Thyroid gland (tissue), 4 donors: ENCODE measurements at regions not wholly inside any gene's neighbourhood (a gene's known extent, or its start where the extent isn't known, plus 50 kb on each side); places are given as distances from the start of the nearest gene placed in this dataset.

Source experiments
- DNase-seq, 2 donors: peaks; one replicate each; pipeline ENCODE4 v3.0.0-alpha.2; 2019
- H3K27ac ChIP-seq, 3 donors: fragments of 200-600 bp; sonication (generic); 1 replicate in 2 of 3; 2 replicates in 1 of 3; pipeline ENCODE4 v1.5.1; 2016 to 2019; ENCODE audit warnings: mild to moderate bottlenecking in 1 of 3, moderate library complexity in 1 of 3
- H3K27me3 ChIP-seq: fragments of 200-600 bp; sonication (generic); one replicate; pipeline ENCODE4 v1.5.1; 2019
- H3K36me3 ChIP-seq, 2 donors: fragments of 200-600 bp; sonication (generic); one replicate each; pipeline ENCODE4 v1.5.1; 2016 to 2019
- H3K4me1 ChIP-seq, 2 donors: fragments of 200-600 bp; sonication (generic); one replicate each; pipeline ENCODE4 v1.5.1; 2017 to 2019
- H3K4me3 ChIP-seq, 3 donors: fragments of 200-600 bp; sonication (generic); replicated peaks in 1 of 3; 1 replicate in 2 of 3; 2 replicates in 1 of 3; pipeline ENCODE4 v1.5.1; 2016; ENCODE audit warnings: mild to moderate bottlenecking in 1 of 3
- H3K9me3 ChIP-seq: fragments of 200-600 bp; sonication (generic); one replicate; pipeline ENCODE4 v1.5.1; 2017
- CTCF ChIP-seq, 6 experiments: fragments of 200-600 bp in 3 of 6; fragments of 450-650 bp in 3 of 6; sonication (generic) in 3 of 6; IDR thresholded peaks; one replicate each; pipeline ENCODE4 v1.5.1; 2016 to 2019; ENCODE audit warnings: antibody characterized with exemption in 6 of 6, mild to moderate bottlenecking in 2 of 6, inconsistent platforms in 1 of 6, moderate library complexity in 1 of 6
- POLR2A ChIP-seq, 2 donors: fragments of 450-650 bp; IDR thresholded peaks; one replicate each; pipeline ENCODE4 v1.6.1; 2017; ENCODE audit warnings: antibody characterized with exemption in 2 of 2, mild to moderate bottlenecking in 2 of 2, moderate library complexity in 1 of 2
- WGBS, 2 donors: methylation state at CpG; one replicate each; pipeline ENCODE4 v1.1.5; 2017; 5-methylcytosine and 5-hydroxymethylcytosine counted together
- intact Hi-C: fragments of 100-400 bp; cut with DNase I; formaldehyde crosslinking; loops from one replicate; pipeline ENCODE4 v1.15.1; 2023

GRCh38 chr16:6177616-6178180, 1080.1 kb upstream of the EEF2KMT start:
- DNase-seq = no peak
- Histone ChIP-seq H3K36me3 (no peaks in the 10 kb centered on the region), H3K9me3 (no peaks in the 10 kb centered on the region), H3K4me3 (no peak overlapping the region), H3K27me3 (no peaks in the 10 kb centered on the region), H3K4me1 (no peaks in the 10 kb centered on the region), H3K27ac (no peak overlapping the region)
- WGBS, 2 donors = 70 to 79% methylated on average over 5 of the region's 5 CpGs
- TF ChIP-seq CTCF (IDR thresholded peaks at IDR 0.05) (no peak), POLR2A (IDR thresholded peaks at IDR 0.05) (no peak)
- intact Hi-C loops = no loop called here

- no peaks in the 10 kb centered on the region for H3K27me3 ChIP-seq
- H3K36me3 ChIP-seq = no peaks in the 10 kb centered on the region
- no peak for DNase-seq
- H3K4me1 ChIP-seq = no peaks in the 10 kb centered on the region
- WGBS, 2 donors = 90 to 91% methylated on average over 5 of the region's 5 CpGs
- no peak overlapping the region for H3K27ac ChIP-seq
- intact Hi-C loops = no loop called here
- no peaks in the 10 kb centered on the region for H3K9me3 ChIP-seq
- no peak for TF ChIP-seq CTCF (IDR thresholded peaks at IDR 0.05)
- no peak for TF ChIP-seq POLR2A (IDR thresholded peaks at IDR 0.05)
- H3K4me3 ChIP-seq = no peak overlapping the region
These were observed 1072.4 kb upstream of the EEF2KMT start for GRCh38 chr16:6170022-6170421.

- Histone ChIP-seq H3K27me3 (no peaks in the 10 kb centered on the region), H3K4me3 (no peak overlapping the region), H3K36me3 (no peaks in the 10 kb centered on the region), H3K9me3 (no peaks in the 10 kb centered on the region), H3K27ac (no peak overlapping the region), H3K4me1 (no peaks in the 10 kb centered on the region)
- DNase-seq = no peak
- 39% methylated on average over 11 of the region's 11 CpGs for WGBS, 2 donors
- TF ChIP-seq POLR2A (IDR thresholded peaks at IDR 0.05) (no peak), CTCF (IDR thresholded peaks at IDR 0.05) (no peak)
- intact Hi-C loops = no loop called here
These were observed 1067.9 kb upstream of the EEF2KMT start for GRCh38 chr16:6165330-6165979.

- TF ChIP-seq CTCF (IDR thresholded peaks at IDR 0.05) = no peak
- TF ChIP-seq POLR2A (IDR thresholded peaks at IDR 0.05) = no peak
- WGBS, 2 donors = 91 to 92% methylated on average over 10 of the region's 10 CpGs
These were observed 1063.3 kb upstream of the EEF2KMT start for GRCh38 chr16:6160871-6161270.

GRCh38 chr16:6160303-6160702, 1062.7 kb upstream of the EEF2KMT start:
- H3K4me1 ChIP-seq = no peaks in the 10 kb centered on the region
- intact Hi-C loops = no loop called here
- TF ChIP-seq CTCF (IDR thresholded peaks at IDR 0.05) = no peak
- no peak for TF ChIP-seq POLR2A (IDR thresholded peaks at IDR 0.05)

More at GRCh38 chr16:6160871-6161270, 1063.3 kb upstream of the EEF2KMT start:
- no peak overlapping the region for H3K27ac ChIP-seq
- H3K4me3 ChIP-seq = no peak overlapping the region
- H3K27me3 ChIP-seq = no peaks in the 10 kb centered on the region
- H3K9me3 ChIP-seq = no peaks in the 10 kb centered on the region
- H3K4me1 ChIP-seq = no peaks in the 10 kb centered on the region
- no peaks in the 10 kb centered on the region for H3K36me3 ChIP-seq
- DNase-seq = no peak
- intact Hi-C loops = no loop called here

More at GRCh38 chr16:6160303-6160702, 1062.7 kb upstream of the EEF2KMT start:
- H3K27me3 ChIP-seq = no peaks in the 10 kb centered on the region
- no peak for DNase-seq
- no peak overlapping the region for H3K4me3 ChIP-seq
- H3K27ac ChIP-seq = no peak overlapping the region
- WGBS, 2 donors = 91 to 92% methylated on average over 3 of the region's 3 CpGs
- H3K36me3 ChIP-seq = no peaks in the 10 kb centered on the region
- no peaks in the 10 kb centered on the region for H3K9me3 ChIP-seq
